GM12872 (cell line): ENCODE measurements at regions not wholly inside any gene's neighbourhood (a gene's known extent, or its start where the extent isn't known, plus 50 kb on each side); places are given as distances from the start of the nearest gene placed in this dataset.

ENCODE experiments used
- CTCF ChIP-seq: IDR thresholded peaks from 3 replicates; pipeline ENCODE4 v1.5.1; 2011; ENCODE audit warnings: low read depth, mild to moderate bottlenecking, low read length, moderate library complexity; ENCODE audit not compliant: insufficient read depth

- no peak for TF ChIP-seq CTCF
Measured at GRCh38 chr6:113011801-113012200, 664.7 kb downstream of the RFPL4B start.

GRCh38 chr6:113015249-113015648, 668.1 kb downstream of the RFPL4B start:
- no peak for TF ChIP-seq CTCF

GRCh38 chr6:113017353-113017752, 670.2 kb downstream of the RFPL4B start:
- TF ChIP-seq CTCF = no peak

- TF ChIP-seq CTCF = no peak
Measured at GRCh38 chr6:113018351-113019151, 671.4 kb downstream of the RFPL4B start.

GRCh38 chr6:113019176-113019575, 672.0 kb downstream of the RFPL4B start:
- TF ChIP-seq CTCF = no peak

GRCh38 chr6:113027780-113028179, 680.6 kb downstream of the RFPL4B start:
- TF ChIP-seq CTCF = no peak

GRCh38 chr6:113031591-113032238, 684.6 kb downstream of the RFPL4B start:
- TF ChIP-seq CTCF = no peak
